Endodermal cell (in vitro differentiated cells): ENCODE measurements at regions not wholly inside any gene's neighbourhood (a gene's known extent, or its start where the extent isn't known, plus 50 kb on each side); places are given as distances from the start of the nearest gene placed in this dataset.

Experiments
- DNase-seq: peaks from one replicate; pipeline ENCODE4 v3.0.0-alpha.2; 2017
- H3K27ac ChIP-seq: 2 replicates; pipeline ENCODE4 v1.5.1; 2013; ENCODE audit warnings: mild to moderate bottlenecking, low read depth, low read length, moderate library complexity
- H3K27me3 ChIP-seq: 2 replicates; pipeline ENCODE4 v1.6.1; 2013; ENCODE audit warnings: mild to moderate bottlenecking, low read length, moderate library complexity; ENCODE audit not compliant: insufficient read depth, control insufficient read depth, poor library complexity, severe bottlenecking
- H3K36me3 ChIP-seq: 2 replicates; pipeline ENCODE4 v1.7.0; 2013; ENCODE audit warnings: mild to moderate bottlenecking, low read length, moderate library complexity; ENCODE audit not compliant: control insufficient read depth, insufficient read depth
- H3K4me1 ChIP-seq: one replicate; pipeline ENCODE4 v1.7.0; 2013; ENCODE audit warnings: low read length; ENCODE audit not compliant: control insufficient read depth, insufficient read depth
- H3K4me3 ChIP-seq: 2 replicates; pipeline ENCODE4 v1.5.1; 2013; ENCODE audit warnings: mild to moderate bottlenecking, low read length, moderate library complexity
- H3K9ac ChIP-seq: 2 replicates; pipeline ENCODE4 v1.6.1; 2013; ENCODE audit warnings: mild to moderate bottlenecking, low read length, moderate library complexity; ENCODE audit not compliant: poor library complexity, severe bottlenecking; ENCODE audit errors: extremely low read depth
- H3K9me3 ChIP-seq: 2 replicates; pipeline ENCODE4 v1.6.1; 2013; ENCODE audit warnings: mild to moderate bottlenecking, low read length, moderate library complexity; ENCODE audit not compliant: control insufficient read depth
- H3K27ac Mint-ChIP-seq: 2 replicates; pipeline ENCODE4 v1.8.0; 2020; ENCODE audit warnings: mixed read lengths
- H3K27me3 Mint-ChIP-seq: 2 replicates; pipeline ENCODE4 v1.8.0; 2021; ENCODE audit warnings: mild to moderate bottlenecking, mixed read lengths; ENCODE audit not compliant: insufficient read depth
- H3K36me3 Mint-ChIP-seq: 2 replicates; pipeline ENCODE4 v1.8.0; 2020; ENCODE audit warnings: low read depth, mixed read lengths
- H3K4me1 Mint-ChIP-seq: 2 replicates; pipeline ENCODE4 v1.8.0; 2020; ENCODE audit warnings: mixed read lengths
- H3K4me3 Mint-ChIP-seq: 2 replicates; pipeline ENCODE4 v1.8.0; 2020; ENCODE audit warnings: mild to moderate bottlenecking, moderate library complexity, mixed read lengths
- H3K9me3 Mint-ChIP-seq: 2 replicates; pipeline ENCODE4 v1.8.0; 2020; ENCODE audit warnings: mild to moderate bottlenecking, mixed read lengths
- WGBS, 2 experiments: methylation state at CpG; one replicate each; pipeline versions ENCODE4 v1.1.5 to v1.1.7; 2013; ENCODE audit warnings: missing lambda C conversion rate in 2 of 2, mixed read lengths in 1 of 2; ENCODE audit not compliant: insufficient coverage in 1 of 2, insufficient read length in 1 of 2; 5-methylcytosine and 5-hydroxymethylcytosine counted together
- TF ChIP-seq, protein P1 (sequence below): fragments of 200-600 bp; sonication (generic); conservative IDR thresholded peaks from 2 replicates; pipeline ENCODE4 v1.5.0; 2021; ENCODE audit warnings: antibody characterized with exemption, mild to moderate bottlenecking

DNA sequence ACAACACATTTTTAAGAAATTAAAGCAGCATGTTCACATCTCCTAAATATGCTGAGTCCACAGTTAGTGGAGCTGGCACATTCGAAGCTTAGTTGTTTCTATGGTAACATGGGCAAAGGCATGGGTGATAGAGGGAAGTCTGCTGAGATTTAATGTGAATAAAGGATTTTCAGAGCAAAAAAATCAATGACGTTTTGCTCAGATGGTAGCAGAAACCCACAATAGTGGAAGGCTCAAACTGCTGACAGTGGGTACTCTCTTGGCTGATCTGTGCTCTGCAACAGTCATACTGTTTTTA, 795.1 kb upstream of the ARPP21 start:
- no peaks in the 10 kb centered on the region for H3K9me3 Mint-ChIP-seq
- peaks cover 12% of the 10 kb centered on the region for H3K4me1 ChIP-seq

DNA sequence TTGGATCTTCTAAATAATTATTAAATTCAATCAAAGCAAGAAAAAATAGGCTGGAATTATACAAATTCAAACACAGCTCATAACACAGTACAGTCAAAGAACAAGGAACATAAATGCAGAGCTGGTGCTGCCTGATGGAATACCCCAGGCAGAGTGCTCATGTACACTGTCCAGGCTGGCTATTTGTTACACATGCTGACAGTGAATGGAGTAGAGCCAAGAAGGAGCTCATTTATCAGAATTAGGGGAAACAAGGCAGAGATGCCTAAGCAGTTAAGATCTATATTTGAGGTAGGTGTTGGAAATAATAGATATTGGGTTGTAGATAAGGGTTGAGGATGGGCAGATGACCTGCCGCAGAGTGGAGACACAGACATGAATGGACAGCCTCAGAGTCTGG, 788.2 kb upstream of the ARPP21 start:
- H3K36me3 Mint-ChIP-seq, result peaks cover 2% of the 10 kb centered on the region
- peaks cover 27% of the 10 kb centered on the region for H3K4me1 Mint-ChIP-seq
- peaks cover 2% of the 10 kb centered on the region for H3K9me3 Mint-ChIP-seq
- no peaks in the 10 kb centered on the region for H3K36me3 ChIP-seq
- no peak overlapping the region for H3K27ac Mint-ChIP-seq
- DNase-seq, result no peak
- H3K4me3 Mint-ChIP-seq, result no peak overlapping the region
- TF ChIP-seq, protein P1, sequence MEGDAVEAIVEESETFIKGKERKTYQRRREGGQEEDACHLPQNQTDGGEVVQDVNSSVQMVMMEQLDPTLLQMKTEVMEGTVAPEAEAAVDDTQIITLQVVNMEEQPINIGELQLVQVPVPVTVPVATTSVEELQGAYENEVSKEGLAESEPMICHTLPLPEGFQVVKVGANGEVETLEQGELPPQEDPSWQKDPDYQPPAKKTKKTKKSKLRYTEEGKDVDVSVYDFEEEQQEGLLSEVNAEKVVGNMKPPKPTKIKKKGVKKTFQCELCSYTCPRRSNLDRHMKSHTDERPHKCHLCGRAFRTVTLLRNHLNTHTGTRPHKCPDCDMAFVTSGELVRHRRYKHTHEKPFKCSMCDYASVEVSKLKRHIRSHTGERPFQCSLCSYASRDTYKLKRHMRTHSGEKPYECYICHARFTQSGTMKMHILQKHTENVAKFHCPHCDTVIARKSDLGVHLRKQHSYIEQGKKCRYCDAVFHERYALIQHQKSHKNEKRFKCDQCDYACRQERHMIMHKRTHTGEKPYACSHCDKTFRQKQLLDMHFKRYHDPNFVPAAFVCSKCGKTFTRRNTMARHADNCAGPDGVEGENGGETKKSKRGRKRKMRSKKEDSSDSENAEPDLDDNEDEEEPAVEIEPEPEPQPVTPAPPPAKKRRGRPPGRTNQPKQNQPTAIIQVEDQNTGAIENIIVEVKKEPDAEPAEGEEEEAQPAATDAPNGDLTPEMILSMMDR, result no peak
- no peaks in the 10 kb centered on the region for H3K9me3 ChIP-seq
- WGBS, 2 experiments, result 75 to 94% methylated on average over 1 of the region's 1 CpG
- H3K27me3 Mint-ChIP-seq, result no peaks in the 10 kb centered on the region
- peaks cover 7% of the 10 kb centered on the region for H3K4me1 ChIP-seq
- H3K9ac ChIP-seq, result no peak overlapping the region
- H3K4me3 ChIP-seq, result peak overlapping the region; percentile 25
- H3K27me3 ChIP-seq, result no peaks in the 10 kb centered on the region
- no peak overlapping the region for H3K27ac ChIP-seq

More for the DNA sequence above, 795.1 kb upstream of the ARPP21 start:
- peaks cover 49% of the 10 kb centered on the region for H3K4me1 Mint-ChIP-seq
- no peak overlapping the region for H3K4me3 ChIP-seq
- no peaks in the 10 kb centered on the region for H3K36me3 Mint-ChIP-seq
- no peaks in the 10 kb centered on the region for H3K9me3 ChIP-seq
- H3K4me3 Mint-ChIP-seq, result no peak overlapping the region
- no peaks in the 10 kb centered on the region for H3K36me3 ChIP-seq
- 81 to 85% methylated on average over 2 of the region's 2 CpGs for WGBS, 2 experiments
- no peak overlapping the region for H3K9ac ChIP-seq
- no peaks in the 10 kb centered on the region for H3K27me3 ChIP-seq
- TF ChIP-seq, protein P1, result no peak
- no peak for DNase-seq
- no peak overlapping the region for H3K27ac ChIP-seq
- no peaks in the 10 kb centered on the region for H3K27me3 Mint-ChIP-seq
- H3K27ac Mint-ChIP-seq, result no peak overlapping the region

DNA sequence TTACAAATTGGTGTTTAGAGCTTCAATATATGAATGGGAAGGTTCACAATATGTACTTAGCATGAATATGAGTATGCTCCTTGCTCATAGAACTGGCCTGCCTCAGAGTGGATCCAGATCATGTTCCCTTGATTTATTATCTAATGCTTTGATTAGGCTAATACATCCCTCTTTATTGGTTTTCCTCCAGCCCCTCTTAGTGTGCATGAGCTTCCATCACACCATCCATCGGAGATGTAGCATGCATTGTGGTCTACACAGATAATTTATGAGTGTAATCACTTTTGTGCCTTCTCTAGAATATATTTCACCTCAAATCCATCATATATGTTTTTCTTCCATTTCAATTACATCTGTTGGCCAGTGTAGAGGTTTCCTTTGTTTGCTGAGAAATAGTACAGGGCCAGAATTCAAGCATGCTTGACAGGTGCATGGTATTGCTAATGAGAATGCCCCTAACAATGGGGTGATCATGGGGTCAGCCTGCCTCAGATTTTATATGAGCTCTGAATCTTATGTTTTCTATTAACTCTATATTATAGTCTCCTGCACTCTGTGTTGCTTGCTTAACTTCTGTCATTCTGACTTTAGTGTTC, 786.4 kb upstream of the ARPP21 start:
- no peak overlapping the region for H3K4me3 ChIP-seq
- no peaks in the 10 kb centered on the region for H3K36me3 ChIP-seq
- no peak overlapping the region for H3K27ac ChIP-seq
- no peak overlapping the region for H3K9ac ChIP-seq
- no peak for DNase-seq
- no peaks in the 10 kb centered on the region for H3K9me3 ChIP-seq
- 67 to 95% methylated on average over 1 of the region's 1 CpG for WGBS, 2 experiments
- Mint-ChIP-seq H3K4me1 (peaks cover 24% of the 10 kb centered on the region), H3K4me3 (no peak overlapping the region), H3K9me3 (peaks cover 2% of the 10 kb centered on the region), H3K36me3 (peaks cover 2% of the 10 kb centered on the region), H3K27me3 (no peaks in the 10 kb centered on the region), H3K27ac (no peak overlapping the region)
- no peaks in the 10 kb centered on the region for H3K4me1 ChIP-seq
- H3K27me3 ChIP-seq, result no peaks in the 10 kb centered on the region
- TF ChIP-seq, protein P1, result no peak
